K562 (cell line): ENCODE measurements at regions not wholly inside any gene's neighbourhood (a gene's known extent, or its start where the extent isn't known, plus 50 kb on each side); places are given as distances from the start of the nearest gene placed in this dataset.

ENCODE experiments used
- ATAC-seq: fragments of 200-7000 bp; cut with Tn5 transposase; 3 replicates; pipeline ENCODE4 v1.9.1; 2020; ENCODE audit warnings: moderate library complexity
- BruUV-seq: library from RNA; stranded (reverse); fragments of 400-500 nt; replicated peaks from 2 replicates; lab custom pipeline; 2021; lab: Mats Ljungman, UMichigan
- CTCF ChIA-PET: fragments of 300-600 bp; formaldehyde crosslinking; extraction: SDS; loops from one replicate; lab custom pipeline; 2021; ENCODE audit warnings: low intra/inter-chr PET ratio; lab: Yijun Ruan, JAX
- POLR2A ChIA-PET: fragments of 300-600, 350-650 bp; sonication (Branson Sonifier 250); formaldehyde crosslinking; extraction: SDS; loops from one replicate; lab custom pipeline; 2021; ENCODE audit warnings: antibody characterized with exemption, inconsistent platforms; lab: Yijun Ruan, JAX
- DNase-seq, 4 experiments: peaks; one replicate each; pipeline versions ENCODE4 v3.0.0 to v3.0.0-alpha.2; 2011 to 2018; ENCODE audit warnings: low spot score in 3 of 4, mixed read lengths in 3 of 4; ENCODE audit errors: extremely low read depth in 1 of 4
- FAIRE-seq: peaks from 2 replicates; lab custom pipeline; 2011; peaks lifted over from hg19 to GRCh38; lab: Jason Lieb, UNC
- H2AFZ ChIP-seq: 2 replicates; pipeline ENCODE4 v1.6.0; 2011; ENCODE audit warnings: low read depth, low read length, control low read depth, inconsistent platforms
- H3K27ac ChIP-seq: fragments of 200-600 bp; 3 replicates; pipeline ENCODE4 v1.8.0; 2011; ENCODE audit warnings: low read depth, mild to moderate bottlenecking, control low read depth, inconsistent platforms, low read length, moderate library complexity, mixed read lengths; ENCODE audit errors: extremely low read depth
- H3K27me3 ChIP-seq, 2 experiments: fragments of 300-600 bp in 1 of 2; 2 replicates in 1 of 2; 3 replicates in 1 of 2; pipeline versions ENCODE4 v1.6.0 to v1.8.0; 2011; ENCODE audit warnings: inconsistent platforms in 2 of 2, low read length in 2 of 2, mild to moderate bottlenecking in 1 of 2, mixed read lengths in 1 of 2, moderate library complexity in 1 of 2; ENCODE audit not compliant: control insufficient read depth in 2 of 2, insufficient read depth in 2 of 2
- H3K36me3 ChIP-seq: fragments of 300-600 bp; 3 replicates; pipeline ENCODE4 v1.8.0; 2011; ENCODE audit warnings: mild to moderate bottlenecking, low read length, inconsistent platforms; ENCODE audit not compliant: control insufficient read depth, insufficient read depth
- H3K4me1 ChIP-seq, 2 experiments: fragments of 200-600 bp in 1 of 2; replicated peaks in 1 of 2; 2 replicates in 1 of 2; 3 replicates in 1 of 2; pipeline versions ENCODE4 v1.5.1 to v1.8.0; 2011; ENCODE audit warnings: inconsistent platforms in 2 of 2, low read length in 2 of 2, mild to moderate bottlenecking in 1 of 2, mixed read lengths in 1 of 2, moderate library complexity in 1 of 2; ENCODE audit not compliant: control insufficient read depth in 2 of 2, insufficient read depth in 2 of 2
- H3K4me2 ChIP-seq: 2 replicates; pipeline ENCODE4 v1.6.1; 2011; ENCODE audit warnings: low read length, control low read depth, inconsistent platforms, mixed read lengths; ENCODE audit not compliant: insufficient read depth
- H3K4me3 ChIP-seq: fragments of 200-600 bp; sonication (generic), shearing (Covaris generic); 2 replicates; pipeline ENCODE4 v1.5.1; 2016; ENCODE audit warnings: control low read depth, inconsistent platforms
- H3K79me2 ChIP-seq: fragments of 200-600 bp; 3 replicates; pipeline ENCODE4 v1.8.0; 2011; ENCODE audit warnings: low read length, inconsistent platforms; ENCODE audit not compliant: control insufficient read depth, insufficient read depth
- H3K9ac ChIP-seq, 2 experiments: 2 replicates each; pipeline versions ENCODE4 v1.6.0 to v1.6.1; 2011; ENCODE audit warnings: low read depth in 2 of 2, low read length in 2 of 2, control low read depth in 1 of 2, inconsistent platforms in 1 of 2, mild to moderate bottlenecking in 1 of 2, mixed read lengths in 1 of 2; ENCODE audit not compliant: insufficient read depth in 1 of 2
- H3K9me1 ChIP-seq: one replicate; pipeline ENCODE4 v1.6.0; 2011; ENCODE audit warnings: inconsistent platforms, mild to moderate bottlenecking, low read length, moderate library complexity; ENCODE audit not compliant: control insufficient read depth, insufficient read depth
- H3K9me3 ChIP-seq: replicated peaks from 2 replicates; pipeline ENCODE4 v1.5.1; 2011; ENCODE audit warnings: low read depth, low read length, inconsistent platforms; ENCODE audit not compliant: control insufficient read depth, insufficient read depth
- H4K20me1 ChIP-seq: replicated peaks from 2 replicates; pipeline ENCODE4 v1.6.1; 2011; ENCODE audit warnings: low read length, inconsistent platforms, mixed read lengths; ENCODE audit not compliant: control insufficient read depth, insufficient read depth
- SPI1 ChIP-seq: IDR thresholded peaks from 2 replicates; pipeline ENCODE4 v1.6.1; 2011; ENCODE audit warnings: low read depth, low read length, control low read depth, borderline replicate concordance
- WGBS: fragments of 100-300 bp; shearing (Covaris generic); methylation state at CpG from one replicate; pipeline ENCODE4 v1.1.6; 2016; ENCODE audit warnings: low coverage, mixed read lengths; ENCODE audit not compliant: insufficient coverage; ENCODE audit errors: missing lambda C conversion rate; 5-methylcytosine and 5-hydroxymethylcytosine counted together
- in situ Hi-C: fragments of 300-500 bp; cut with MboI; formaldehyde crosslinking; loops from 4 replicates; pipeline ENCODE4 v1.15.0; 2018; ENCODE audit warnings: inconsistent platforms, mixed read lengths
- intact Hi-C: fragments of 100-400 bp; cut with micrococcal nuclease; formaldehyde crosslinking; loops from 2 replicates; pipeline ENCODE4 v1.14.2; 2022
- TF ChIP-seq, protein P1 (sequence below): IDR thresholded peaks from 3 replicates; pipeline ENCODE4 v1.6.1; 2011; ENCODE audit warnings: borderline replicate concordance, mild to moderate bottlenecking, moderate library complexity; ENCODE audit not compliant: insufficient read length; ENCODE audit errors: extremely low read depth

DNA sequence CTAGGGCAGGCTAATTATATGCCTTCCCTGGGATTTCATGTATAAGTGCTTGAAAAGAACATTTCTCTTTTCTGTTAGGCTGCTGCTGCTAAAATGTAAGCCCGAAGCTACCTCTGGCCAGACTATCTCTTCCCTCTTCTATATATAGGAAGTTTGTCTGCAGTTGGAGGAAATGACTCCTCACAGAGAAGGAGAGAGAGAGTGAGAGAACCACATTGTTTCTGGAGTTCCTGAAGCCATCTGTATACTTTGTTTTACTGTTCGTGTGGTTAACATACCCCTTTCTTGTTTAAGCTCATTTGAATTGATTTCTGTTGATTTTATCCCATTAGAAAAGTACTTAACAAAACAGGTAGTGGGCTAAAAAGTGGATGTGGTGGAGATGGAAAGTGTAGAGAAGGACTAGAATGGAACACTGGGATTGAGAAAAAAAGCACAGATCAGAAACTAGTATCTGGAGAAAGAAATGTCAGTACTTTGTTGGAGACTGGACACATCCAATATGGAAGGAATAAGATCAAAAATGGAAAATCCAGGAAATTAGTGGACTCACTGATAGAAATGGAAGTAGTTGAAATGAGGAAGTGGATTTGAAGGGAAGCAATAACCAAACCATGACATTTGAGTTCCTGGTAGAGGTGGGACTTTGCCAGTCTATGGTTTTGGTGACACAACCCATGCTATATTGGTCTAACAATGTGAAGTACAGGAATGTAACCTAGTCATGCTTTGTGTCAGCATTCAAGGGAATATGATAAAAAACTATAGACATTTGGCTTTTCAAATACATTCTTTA, 112.6 kb downstream of the TMA16 start:
- 0 out of 2 replicates have a peak, but pooled peaks have one; percentile 44 for TF ChIP-seq SPI1
- TF ChIP-seq, protein P1, sequence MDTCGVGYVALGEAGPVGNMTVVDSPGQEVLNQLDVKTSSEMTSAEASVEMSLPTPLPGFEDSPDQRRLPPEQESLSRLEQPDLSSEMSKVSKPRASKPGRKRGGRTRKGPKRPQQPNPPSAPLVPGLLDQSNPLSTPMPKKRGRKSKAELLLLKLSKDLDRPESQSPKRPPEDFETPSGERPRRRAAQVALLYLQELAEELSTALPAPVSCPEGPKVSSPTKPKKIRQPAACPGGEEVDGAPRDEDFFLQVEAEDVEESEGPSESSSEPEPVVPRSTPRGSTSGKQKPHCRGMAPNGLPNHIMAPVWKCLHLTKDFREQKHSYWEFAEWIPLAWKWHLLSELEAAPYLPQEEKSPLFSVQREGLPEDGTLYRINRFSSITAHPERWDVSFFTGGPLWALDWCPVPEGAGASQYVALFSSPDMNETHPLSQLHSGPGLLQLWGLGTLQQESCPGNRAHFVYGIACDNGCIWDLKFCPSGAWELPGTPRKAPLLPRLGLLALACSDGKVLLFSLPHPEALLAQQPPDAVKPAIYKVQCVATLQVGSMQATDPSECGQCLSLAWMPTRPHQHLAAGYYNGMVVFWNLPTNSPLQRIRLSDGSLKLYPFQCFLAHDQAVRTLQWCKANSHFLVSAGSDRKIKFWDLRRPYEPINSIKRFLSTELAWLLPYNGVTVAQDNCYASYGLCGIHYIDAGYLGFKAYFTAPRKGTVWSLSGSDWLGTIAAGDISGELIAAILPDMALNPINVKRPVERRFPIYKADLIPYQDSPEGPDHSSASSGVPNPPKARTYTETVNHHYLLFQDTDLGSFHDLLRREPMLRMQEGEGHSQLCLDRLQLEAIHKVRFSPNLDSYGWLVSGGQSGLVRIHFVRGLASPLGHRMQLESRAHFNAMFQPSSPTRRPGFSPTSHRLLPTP = no peak
- TF ChIP-seq, all 486 proteins: peak for 1
- H2AFZ ChIP-seq = no peak overlapping the region

More for the DNA sequence above, 112.6 kb downstream of the TMA16 start:
- BruUV-seq = no TSS peak
- no peaks in the 10 kb centered on the region for H3K79me2 ChIP-seq
- H3K27ac ChIP-seq = no peak overlapping the region
- no peaks in the 10 kb centered on the region for H3K27me3 ChIP-seq
- 0% methylated on average over 1 of the region's 2 CpGs for WGBS
- FAIRE-seq (no peak), DNase-seq (no peak), ATAC-seq (no peak)
- H3K9ac ChIP-seq = no peak overlapping the region
- no peaks in the 10 kb centered on the region for H3K4me1 ChIP-seq
- CTCF ChIA-PET = no interaction called here
- no peaks in the 10 kb centered on the region for H3K9me1 ChIP-seq
- in situ Hi-C loops (no loop called here), intact Hi-C loops (no loop called here)
- H4K20me1 ChIP-seq = no peaks in the 10 kb centered on the region
- no peaks in the 10 kb centered on the region for H3K36me3 ChIP-seq
- H3K9me3 ChIP-seq = no peaks in the 10 kb centered on the region
- H3K4me2 ChIP-seq = no peak overlapping the region
- POLR2A ChIA-PET = no interaction called here
- no peak overlapping the region for H3K4me3 ChIP-seq
